GM23338 (cell line): ENCODE measurements at regions not wholly inside any gene's neighbourhood (a gene's known extent, or its start where the extent isn't known, plus 50 kb on each side); places are given as distances from the start of the nearest gene placed in this dataset.

ENCODE experiments used
- ATAC-seq: fragments of 200-7000 bp; cut with Tn5 transposase; 3 replicates; pipeline ENCODE4 v1.9.1; 2020
- DNase-seq: peaks from one replicate; pipeline ENCODE4 v3.0.0-alpha.2; 2015; ENCODE audit warnings: low spot score
- H2AFZ ChIP-seq: fragments of 200-600 bp; sonication (generic); 2 replicates; pipeline ENCODE4 v1.8.0; 2016; ENCODE audit warnings: antibody characterized with exemption, mild to moderate bottlenecking, moderate library complexity
- H3F3A ChIP-seq: fragments of 200-600 bp; sonication (generic); replicated peaks from 2 replicates; pipeline ENCODE4 v1.8.0; 2017; ENCODE audit warnings: antibody characterized with exemption, mixed run types, low read depth
- H3K27ac ChIP-seq: fragments of 200-600 bp; sonication (generic); 2 replicates; pipeline ENCODE4 v1.6.1; 2016; ENCODE audit warnings: low read depth
- H3K27me3 ChIP-seq: fragments of 200-600 bp; sonication (generic); 2 replicates; pipeline ENCODE4 v1.8.0; 2016; ENCODE audit warnings: mild to moderate bottlenecking, mixed run types, moderate library complexity; ENCODE audit not compliant: insufficient read depth
- H3K36me3 ChIP-seq: fragments of 200-600 bp; sonication (generic); 2 replicates; pipeline ENCODE4 v1.8.0; 2016; ENCODE audit warnings: mild to moderate bottlenecking; ENCODE audit not compliant: insufficient read depth
- H3K4me1 ChIP-seq: fragments of 200-600 bp; sonication (generic); 2 replicates; pipeline ENCODE4 v1.8.0; 2016; ENCODE audit warnings: mild to moderate bottlenecking, moderate library complexity; ENCODE audit not compliant: insufficient read depth
- H3K4me2 ChIP-seq: fragments of 200-600 bp; sonication (generic); 2 replicates; pipeline ENCODE4 v1.7.1; 2017; ENCODE audit warnings: mixed run types
- H3K4me3 ChIP-seq: fragments of 200-600 bp; sonication (generic); 2 replicates; pipeline ENCODE4 v1.6.1; 2016; ENCODE audit warnings: mixed run types
- H3K79me2 ChIP-seq: fragments of 200-600 bp; sonication (generic); replicated peaks from 2 replicates; pipeline ENCODE4 v1.8.0; 2017; ENCODE audit warnings: mild to moderate bottlenecking; ENCODE audit not compliant: insufficient read depth
- H3K9me2 ChIP-seq: fragments of 200-600 bp; sonication (generic); 2 replicates; pipeline ENCODE4 v1.8.0; 2017; ENCODE audit not compliant: insufficient read depth
- H4K20me1 ChIP-seq: fragments of 200-600 bp; sonication (generic); replicated peaks from 2 replicates; pipeline ENCODE4 v1.8.0; 2017; ENCODE audit warnings: mild to moderate bottlenecking; ENCODE audit not compliant: insufficient read depth
- H3K27ac Mint-ChIP-seq: 2 replicates; pipeline ENCODE4 v1.8.0; 2020; ENCODE audit warnings: inconsistent platforms, mild to moderate bottlenecking, moderate library complexity, mixed read lengths
- H3K27me3 Mint-ChIP-seq: 3 replicates; pipeline ENCODE4 v1.8.0; 2022; ENCODE audit warnings: low read depth, mild to moderate bottlenecking, moderate library complexity, mixed read lengths, inconsistent platforms; ENCODE audit not compliant: insufficient read depth, poor library complexity
- H3K36me3 Mint-ChIP-seq: 3 replicates; pipeline ENCODE4 v1.8.0; 2021; ENCODE audit warnings: low read depth, mild to moderate bottlenecking, inconsistent platforms, moderate library complexity, mixed read lengths
- H3K4me1 Mint-ChIP-seq: 3 replicates; pipeline ENCODE4 v1.8.0; 2020; ENCODE audit warnings: mild to moderate bottlenecking, inconsistent platforms, mixed read lengths
- H3K4me3 Mint-ChIP-seq: 3 replicates; pipeline ENCODE4 v1.8.0; 2021; ENCODE audit warnings: moderate library complexity, mild to moderate bottlenecking, inconsistent platforms, mixed read lengths
- H3K9me3 Mint-ChIP-seq: 3 replicates; pipeline ENCODE4 v1.8.0; 2020; ENCODE audit warnings: moderate library complexity, mild to moderate bottlenecking, inconsistent platforms, mixed read lengths
- CREB1 ChIP-seq: fragments of 250-450 bp; sonication (Bioruptor Pico); IDR thresholded peaks from 2 replicates; pipeline ENCODE4 v1.5.0; 2020; ENCODE audit warnings: low read depth, mild to moderate bottlenecking, moderate library complexity
- ETS1 ChIP-seq: IDR thresholded peaks from 2 replicates; pipeline ENCODE4 v1.6.1; 2016; ENCODE audit warnings: antibody characterized with exemption
- EZH2 ChIP-seq: fragments of 200-600 bp; sonication (generic); IDR thresholded peaks from one replicate; pipeline ENCODE4 v1.8.0; 2017; ENCODE audit warnings: antibody characterized with exemption, mild to moderate bottlenecking, low read depth; ENCODE audit not compliant: unreplicated experiment
- EZH2phosphoT487 ChIP-seq: fragments of 200-600 bp; sonication (generic); IDR thresholded peaks from one replicate; pipeline ENCODE4 v1.8.1; 2018; ENCODE audit warnings: antibody characterized with exemption; ENCODE audit not compliant: unreplicated experiment
- JUNB ChIP-seq: IDR thresholded peaks from one replicate; pipeline ENCODE4 v1.6.1; 2016; ENCODE audit warnings: antibody characterized with exemption; ENCODE audit not compliant: unreplicated experiment
- NANOG ChIP-seq: IDR thresholded peaks from 2 replicates; pipeline ENCODE4 v1.6.1; 2016; ENCODE audit warnings: antibody characterized with exemption, borderline replicate concordance
- POLR2AphosphoS5 ChIP-seq: IDR thresholded peaks from 2 replicates; pipeline ENCODE4 v1.6.1; 2016; ENCODE audit warnings: antibody characterized with exemption, low read depth
- REST ChIP-seq: IDR thresholded peaks from one replicate; pipeline ENCODE4 v1.6.1; 2018; ENCODE audit warnings: antibody characterized with exemption; ENCODE audit not compliant: unreplicated experiment
- STAT1 ChIP-seq: IDR thresholded peaks from one replicate; pipeline ENCODE4 v1.6.1; 2016; ENCODE audit warnings: antibody characterized with exemption; ENCODE audit not compliant: unreplicated experiment
- ZNF114 ChIP-seq: fragments of 250-450 bp; sonication (Bioruptor Pico); IDR thresholded peaks from 2 replicates; pipeline ENCODE4 v1.5.0; 2020; ENCODE audit warnings: mild to moderate bottlenecking, moderate library complexity
- ZNF331 ChIP-seq: fragments of 250-450 bp; sonication (Bioruptor Pico); IDR thresholded peaks from 2 replicates; pipeline ENCODE4 v1.5.0; 2020; ENCODE audit warnings: low read depth, mild to moderate bottlenecking, moderate library complexity
- ZNF462 ChIP-seq: fragments of 250-450 bp; sonication (Bioruptor Pico); IDR thresholded peaks from 2 replicates; pipeline ENCODE4 v1.5.0; 2020; ENCODE audit warnings: mild to moderate bottlenecking, moderate library complexity
- TF ChIP-seq, protein P1 (sequence below), 2 experiments: fragments of 200-600 bp in 1 of 2; sonication (generic) in 1 of 2; conservative IDR thresholded peaks; 2 replicates each; pipeline versions ENCODE4 v1.5.1 to v1.6.1; 2016 to 2017; ENCODE audit warnings: antibody characterized with exemption in 2 of 2, low read depth in 2 of 2, mild to moderate bottlenecking in 2 of 2, moderate library complexity in 1 of 2

DNA sequence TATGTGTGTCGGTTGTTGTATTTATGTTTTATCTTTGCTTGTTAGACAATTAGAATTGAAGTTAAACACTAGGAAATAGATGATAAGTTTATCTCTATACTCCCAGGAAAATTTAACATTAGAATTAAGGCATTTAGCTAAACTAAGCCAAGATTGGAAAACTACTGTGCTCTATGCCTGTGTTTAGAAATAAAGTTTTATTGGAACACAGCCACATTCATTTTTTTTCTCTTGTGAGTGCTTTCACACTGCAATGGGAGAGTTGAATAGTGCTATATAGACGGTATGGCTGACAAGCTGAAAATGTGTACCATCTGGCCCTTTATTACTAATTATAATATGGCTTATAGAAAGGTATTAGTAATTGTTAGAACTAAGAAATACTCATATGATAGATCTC is 186.7 kb upstream of the NUDT6 start:
- no peak overlapping the region for H3K4me3 ChIP-seq
- TF ChIP-seq ETS1, result no peak
- TF ChIP-seq STAT1, result no peak
- TF ChIP-seq, protein P1, sequence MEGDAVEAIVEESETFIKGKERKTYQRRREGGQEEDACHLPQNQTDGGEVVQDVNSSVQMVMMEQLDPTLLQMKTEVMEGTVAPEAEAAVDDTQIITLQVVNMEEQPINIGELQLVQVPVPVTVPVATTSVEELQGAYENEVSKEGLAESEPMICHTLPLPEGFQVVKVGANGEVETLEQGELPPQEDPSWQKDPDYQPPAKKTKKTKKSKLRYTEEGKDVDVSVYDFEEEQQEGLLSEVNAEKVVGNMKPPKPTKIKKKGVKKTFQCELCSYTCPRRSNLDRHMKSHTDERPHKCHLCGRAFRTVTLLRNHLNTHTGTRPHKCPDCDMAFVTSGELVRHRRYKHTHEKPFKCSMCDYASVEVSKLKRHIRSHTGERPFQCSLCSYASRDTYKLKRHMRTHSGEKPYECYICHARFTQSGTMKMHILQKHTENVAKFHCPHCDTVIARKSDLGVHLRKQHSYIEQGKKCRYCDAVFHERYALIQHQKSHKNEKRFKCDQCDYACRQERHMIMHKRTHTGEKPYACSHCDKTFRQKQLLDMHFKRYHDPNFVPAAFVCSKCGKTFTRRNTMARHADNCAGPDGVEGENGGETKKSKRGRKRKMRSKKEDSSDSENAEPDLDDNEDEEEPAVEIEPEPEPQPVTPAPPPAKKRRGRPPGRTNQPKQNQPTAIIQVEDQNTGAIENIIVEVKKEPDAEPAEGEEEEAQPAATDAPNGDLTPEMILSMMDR (conservative IDR thresholded peaks at IDR 0.05; ENCODE audit: low read depth in 2 of 2), result no peak
- no peak for TF ChIP-seq ZNF331 (CRISPR knock-in tag)
- no peak for TF ChIP-seq EZH2phosphoT487
- TF ChIP-seq REST, result no peak
- TF ChIP-seq EZH2, result no peak
- TF ChIP-seq ZNF462 (CRISPR knock-in tag), result no peak
- no peak for TF ChIP-seq JUNB
- TF ChIP-seq CREB1 (CRISPR knock-in tag), result no peak
- TF ChIP-seq POLR2AphosphoS5, result no peak
- no peak for TF ChIP-seq ZNF114 (CRISPR knock-in tag)
- TF ChIP-seq NANOG, result no peak
- H3K4me1 Mint-ChIP-seq, result peaks cover 6% of the 10 kb centered on the region
- H3K36me3 Mint-ChIP-seq, result peaks cover 31% of the 10 kb centered on the region
- no peaks in the 10 kb centered on the region for H3F3A ChIP-seq
- no peaks in the 10 kb centered on the region for H3K27me3 ChIP-seq
- no peak overlapping the region for H3K27ac Mint-ChIP-seq
- no peaks in the 10 kb centered on the region for H3K79me2 ChIP-seq
- H3K4me1 ChIP-seq, result peaks cover 9% of the 10 kb centered on the region; the same call in 1 of the 2 replicates
- H4K20me1 ChIP-seq, result no peaks in the 10 kb centered on the region
- no peaks in the 10 kb centered on the region for H3K9me2 ChIP-seq
- no peak overlapping the region for H3K4me2 ChIP-seq
- H3K36me3 ChIP-seq, result no peaks in the 10 kb centered on the region
- H3K4me3 Mint-ChIP-seq, result no peak overlapping the region
- ATAC-seq, result no peak
- H3K27ac ChIP-seq, result no peak overlapping the region
- H3K9me3 Mint-ChIP-seq, result peaks cover 12% of the 10 kb centered on the region
- no peak for DNase-seq
- H3K27me3 Mint-ChIP-seq, result no peaks in the 10 kb centered on the region
- no peak overlapping the region for H2AFZ ChIP-seq
